Tibial nerve (tissue), 4 donors: ENCODE measurements at regions not wholly inside any gene's neighbourhood (a gene's known extent, or its start where the extent isn't known, plus 50 kb on each side); places are given as distances from the start of the nearest gene placed in this dataset.

Source experiments
- DNase-seq, 2 donors: peaks; one replicate each; pipeline ENCODE4 v3.0.0-alpha.2; 2019; ENCODE audit warnings: low spot score in 2 of 2
- H3K27ac ChIP-seq, 4 donors: fragments of 200-600 bp; sonication (generic) in 3 of 4; one replicate each; pipeline ENCODE4 v1.5.1; 2017 to 2019; ENCODE audit warnings: mild to moderate bottlenecking in 1 of 4
- H3K27me3 ChIP-seq, 2 donors: fragments of 200-600 bp; sonication (generic) in 1 of 2; one replicate each; pipeline versions ENCODE4 v1.5.1 to v1.6.0; 2017 to 2019
- H3K36me3 ChIP-seq, 3 donors: fragments of 200-600 bp; sonication (generic); one replicate each; pipeline ENCODE4 v1.5.1; 2018 to 2019
- H3K4me1 ChIP-seq, 4 donors: fragments of 200-600 bp; sonication (generic) in 3 of 4; one replicate each; pipeline ENCODE4 v1.5.1; 2017 to 2019
- H3K4me3 ChIP-seq, 4 donors: fragments of 200-600 bp; sonication (generic) in 3 of 4; one replicate each; pipeline ENCODE4 v1.5.1; 2017 to 2019; ENCODE audit warnings: mild to moderate bottlenecking in 1 of 4, moderate library complexity in 1 of 4
- H3K9me3 ChIP-seq, 4 donors: fragments of 200-600 bp; sonication (generic) in 3 of 4; one replicate each; pipeline ENCODE4 v1.5.1; 2017 to 2019
- CTCF ChIP-seq, 5 experiments: fragments of 200-600 bp in 3 of 5; fragments of 450-650 bp in 2 of 5; sonication (generic) in 3 of 5; IDR thresholded peaks; one replicate each; pipeline ENCODE4 v1.5.1; 2016 to 2019; ENCODE audit warnings: antibody characterized with exemption in 5 of 5, mild to moderate bottlenecking in 3 of 5, moderate library complexity in 2 of 5
- EP300 ChIP-seq, 2 donors: sonication (generic); formaldehyde crosslinking; IDR thresholded peaks; one replicate each; pipeline ENCODE4 v1.6.1; 2017; ENCODE audit warnings: antibody characterized with exemption in 2 of 2, mild to moderate bottlenecking in 1 of 2
- POLR2A ChIP-seq, 2 donors: fragments of 450-650 bp; IDR thresholded peaks; one replicate each; pipeline ENCODE4 v1.6.1; 2017; ENCODE audit warnings: antibody characterized with exemption in 2 of 2, mild to moderate bottlenecking in 2 of 2, moderate library complexity in 2 of 2
- WGBS, 2 donors: methylation state at CpG; one replicate each; pipeline ENCODE4 v1.1.5; 2018; 5-methylcytosine and 5-hydroxymethylcytosine counted together

- 77 to 78% methylated on average over 5 of the region's 5 CpGs for WGBS, 2 donors
- Histone ChIP-seq H3K4me3 (no peak overlapping the region), H3K9me3 (no peaks in the 10 kb centered on the region), H3K4me1 (no peaks in the 10 kb centered on the region), H3K36me3 (no peaks in the 10 kb centered on the region), H3K27me3 (no peaks in the 10 kb centered on the region), H3K27ac (no peak overlapping the region)
- no peak for DNase-seq
- TF ChIP-seq CTCF (IDR thresholded peaks at IDR 0.05) (no peak), POLR2A (IDR thresholded peaks at IDR 0.05) (no peak)
These were observed 984.5 kb downstream of the TSN start for GRCh38 chr2:122739732-122740593.

GRCh38 chr2:122740594-122740948, 985.1 kb downstream of the TSN start:
- no peaks in the 10 kb centered on the region for H3K27me3 ChIP-seq
- H3K4me1 ChIP-seq: no peaks in the 10 kb centered on the region
- H3K27ac ChIP-seq: no peak overlapping the region
- WGBS, 2 donors: 95 to 100% methylated on average over 1 of the region's 1 CpG
- TF ChIP-seq EP300 (IDR thresholded peaks at IDR 0.05) (no peak), POLR2A (IDR thresholded peaks at IDR 0.05) (no peak), CTCF (IDR thresholded peaks at IDR 0.05) (no peak)
- DNase-seq: no peak
- H3K4me3 ChIP-seq: no peak overlapping the region
- H3K9me3 ChIP-seq: no peaks in the 10 kb centered on the region
- H3K36me3 ChIP-seq: no peaks in the 10 kb centered on the region

GRCh38 chr2:122741403-122741802, 986.0 kb downstream of the TSN start:
- DNase-seq: no peak
- Histone ChIP-seq H3K27me3 (no peaks in the 10 kb centered on the region), H3K4me1 (no peaks in the 10 kb centered on the region), H3K36me3 (no peaks in the 10 kb centered on the region), H3K27ac (no peak overlapping the region), H3K9me3 (no peaks in the 10 kb centered on the region), H3K4me3 (no peak overlapping the region)
- 77 to 83% methylated on average over 1 of the region's 1 CpG for WGBS, 2 donors
- TF ChIP-seq CTCF (IDR thresholded peaks at IDR 0.05) (no peak), EP300 (IDR thresholded peaks at IDR 0.05) (no peak), POLR2A (IDR thresholded peaks at IDR 0.05) (no peak)

GRCh38 chr2:122743021-122743675, 987.7 kb downstream of the TSN start:
- TF ChIP-seq CTCF (IDR thresholded peaks at IDR 0.05) (no peak), EP300 (IDR thresholded peaks at IDR 0.05) (no peak), POLR2A (IDR thresholded peaks at IDR 0.05) (no peak)
- no peaks in the 10 kb centered on the region for H3K4me1 ChIP-seq
- H3K36me3 ChIP-seq: no peaks in the 10 kb centered on the region
- WGBS, 2 donors: 90 to 98% methylated on average over 2 of the region's 2 CpGs
- no peak for DNase-seq
- H3K27me3 ChIP-seq: no peaks in the 10 kb centered on the region
- no peaks in the 10 kb centered on the region for H3K9me3 ChIP-seq
- no peak overlapping the region for H3K4me3 ChIP-seq
- no peak overlapping the region for H3K27ac ChIP-seq

GRCh38 chr2:122745603-122746002, 990.2 kb downstream of the TSN start:
- Histone ChIP-seq H3K27ac (no peak overlapping the region), H3K4me3 (no peak overlapping the region), H3K27me3 (no peaks in the 10 kb centered on the region), H3K36me3 (no peaks in the 10 kb centered on the region), H3K9me3 (no peaks in the 10 kb centered on the region), H3K4me1 (no peaks in the 10 kb centered on the region)
- TF ChIP-seq POLR2A (IDR thresholded peaks at IDR 0.05): no peak
- no peak for TF ChIP-seq EP300 (IDR thresholded peaks at IDR 0.05)
- no peak for TF ChIP-seq CTCF (IDR thresholded peaks at IDR 0.05)
- 96% methylated on average over 4 of the region's 4 CpGs for WGBS, 2 donors
- no peak for DNase-seq
